ENCODE measurements at regions not wholly inside any gene's neighbourhood (a gene's known extent, or its start where the extent isn't known, plus 50 kb on each side); places are given as distances from the start of the nearest gene placed in this dataset.

GRCh38 chr5:67371924-67372323 is 175.3 kb upstream of the CD180 start:
- Histone ChIP-seq H3K27me3 (no peaks in the 10 kb centered on the region), H3K4me3 (no peak overlapping the region), H3K4me1 (no peaks in the 10 kb centered on the region), H3K36me3 (no peaks in the 10 kb centered on the region), H3K27ac (no peak overlapping the region), H3K9me3 (no peaks in the 10 kb centered on the region)
- no peak for DNase-seq (ENCODE audit: low spot score in 2 of 2)
- TF ChIP-seq EP300 (IDR thresholded peaks at IDR 0.05) (no peak), POLR2A (IDR thresholded peaks at IDR 0.05) (no peak)
- TF ChIP-seq, protein P1, sequence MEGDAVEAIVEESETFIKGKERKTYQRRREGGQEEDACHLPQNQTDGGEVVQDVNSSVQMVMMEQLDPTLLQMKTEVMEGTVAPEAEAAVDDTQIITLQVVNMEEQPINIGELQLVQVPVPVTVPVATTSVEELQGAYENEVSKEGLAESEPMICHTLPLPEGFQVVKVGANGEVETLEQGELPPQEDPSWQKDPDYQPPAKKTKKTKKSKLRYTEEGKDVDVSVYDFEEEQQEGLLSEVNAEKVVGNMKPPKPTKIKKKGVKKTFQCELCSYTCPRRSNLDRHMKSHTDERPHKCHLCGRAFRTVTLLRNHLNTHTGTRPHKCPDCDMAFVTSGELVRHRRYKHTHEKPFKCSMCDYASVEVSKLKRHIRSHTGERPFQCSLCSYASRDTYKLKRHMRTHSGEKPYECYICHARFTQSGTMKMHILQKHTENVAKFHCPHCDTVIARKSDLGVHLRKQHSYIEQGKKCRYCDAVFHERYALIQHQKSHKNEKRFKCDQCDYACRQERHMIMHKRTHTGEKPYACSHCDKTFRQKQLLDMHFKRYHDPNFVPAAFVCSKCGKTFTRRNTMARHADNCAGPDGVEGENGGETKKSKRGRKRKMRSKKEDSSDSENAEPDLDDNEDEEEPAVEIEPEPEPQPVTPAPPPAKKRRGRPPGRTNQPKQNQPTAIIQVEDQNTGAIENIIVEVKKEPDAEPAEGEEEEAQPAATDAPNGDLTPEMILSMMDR (IDR thresholded peaks at IDR 0.05): no peak
- 41 to 49% methylated on average over 1 of the region's 1 CpG for WGBS, 2 donors

DNA sequence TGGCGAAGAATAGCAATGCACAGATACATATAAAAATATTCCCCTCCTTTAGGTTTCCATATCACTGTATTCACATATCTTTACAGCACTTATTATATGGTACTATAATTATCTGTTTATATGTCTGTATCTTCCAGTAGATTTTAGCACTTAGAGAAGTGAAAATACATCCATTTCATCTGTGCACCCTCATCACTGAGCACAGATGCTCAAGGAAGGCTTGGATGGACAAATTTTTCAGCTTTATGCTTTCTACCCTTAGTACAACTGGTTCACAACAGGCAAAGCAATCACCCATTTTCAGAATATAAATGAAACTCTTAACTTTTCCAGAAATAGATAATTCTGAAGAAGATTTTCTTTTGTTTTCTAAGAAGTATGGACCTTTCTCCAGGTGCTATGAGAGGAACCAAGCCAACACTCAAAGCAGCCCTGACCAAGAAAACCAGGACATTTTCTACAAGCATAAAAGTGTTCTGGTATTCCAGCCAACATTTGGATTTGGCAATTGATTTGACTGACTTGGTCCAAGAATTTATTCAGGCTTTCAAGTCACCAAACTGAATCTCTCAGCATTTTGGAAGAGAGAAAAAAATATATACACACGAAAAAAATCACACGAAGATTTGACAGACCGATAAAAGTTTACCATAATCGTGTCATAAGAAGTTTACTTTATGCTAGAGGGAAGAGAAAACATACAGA is 170.2 kb upstream of the CD180 start:
- Histone ChIP-seq H3K4me3 (no peak overlapping the region), H3K9me3 (no peaks in the 10 kb centered on the region), H3K27me3 (no peaks in the 10 kb centered on the region), H3K36me3 (no peaks in the 10 kb centered on the region), H3K4me1 (peaks cover 0 to 4% (median 0%) of the 10 kb centered on the region in 4 donors), H3K27ac (no peak overlapping the region)
- TF ChIP-seq, protein P1 (IDR thresholded peaks at IDR 0.05): no peak
- TF ChIP-seq POLR2A (IDR thresholded peaks at IDR 0.05): no peak
- no peak for TF ChIP-seq EP300 (IDR thresholded peaks at IDR 0.05)
- no peak for DNase-seq (ENCODE audit: low spot score in 2 of 2)
- WGBS, 2 donors: 90 to 96% methylated on average over 5 of the region's 5 CpGs

DNA sequence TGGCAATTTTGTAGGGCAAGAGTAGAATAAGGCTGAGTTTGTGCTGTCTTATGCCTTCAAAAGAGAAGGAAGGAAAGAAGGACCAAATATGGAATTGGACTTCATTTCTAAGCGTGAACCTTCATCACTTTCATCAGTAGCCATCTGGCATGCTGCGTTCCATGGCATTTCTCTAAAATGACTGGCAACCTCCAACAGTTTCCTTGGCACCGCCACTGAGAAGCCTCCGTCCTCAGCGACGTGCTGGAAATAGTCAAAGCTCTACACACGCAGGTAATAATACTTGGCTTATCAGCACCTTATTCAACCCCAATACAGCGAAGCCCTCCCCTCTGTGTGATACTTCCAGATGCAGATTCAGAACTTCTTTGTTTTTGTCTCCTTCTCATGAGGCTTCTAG is 169.7 kb upstream of the CD180 start:
- DNase-seq (ENCODE audit: low spot score in 2 of 2): no peak
- no peaks in the 10 kb centered on the region for H3K36me3 ChIP-seq
- H3K9me3 ChIP-seq: no peaks in the 10 kb centered on the region
- WGBS, 2 donors: 95 to 98% methylated on average over 8 of the region's 8 CpGs
- no peak overlapping the region for H3K4me3 ChIP-seq
- peaks cover 0 to 4% (median 0%) of the 10 kb centered on the region in 4 donors for H3K4me1 ChIP-seq
- no peaks in the 10 kb centered on the region for H3K27me3 ChIP-seq
- no peak overlapping the region for H3K27ac ChIP-seq
- TF ChIP-seq, protein P1 (IDR thresholded peaks at IDR 0.05): no peak
- no peak for TF ChIP-seq POLR2A (IDR thresholded peaks at IDR 0.05)
- no peak for TF ChIP-seq EP300 (IDR thresholded peaks at IDR 0.05)

GRCh38 chr5:67364381-67364970 is 167.9 kb upstream of the CD180 start:
- Histone ChIP-seq H3K36me3 (no peaks in the 10 kb centered on the region), H3K27me3 (no peaks in the 10 kb centered on the region), H3K9me3 (no peaks in the 10 kb centered on the region), H3K4me1 (peaks cover 0 to 10% (median 0%) of the 10 kb centered on the region in 4 donors), H3K4me3 (no peak overlapping the region), H3K27ac (no peak overlapping the region)
- 78 to 83% methylated on average over 3 of the region's 3 CpGs for WGBS, 2 donors
- no peak for TF ChIP-seq POLR2A (IDR thresholded peaks at IDR 0.05)
- TF ChIP-seq, protein P1 (IDR thresholded peaks at IDR 0.05): no peak
- TF ChIP-seq EP300 (IDR thresholded peaks at IDR 0.05): no peak
- DNase-seq (ENCODE audit: low spot score in 2 of 2): no peak

DNA sequence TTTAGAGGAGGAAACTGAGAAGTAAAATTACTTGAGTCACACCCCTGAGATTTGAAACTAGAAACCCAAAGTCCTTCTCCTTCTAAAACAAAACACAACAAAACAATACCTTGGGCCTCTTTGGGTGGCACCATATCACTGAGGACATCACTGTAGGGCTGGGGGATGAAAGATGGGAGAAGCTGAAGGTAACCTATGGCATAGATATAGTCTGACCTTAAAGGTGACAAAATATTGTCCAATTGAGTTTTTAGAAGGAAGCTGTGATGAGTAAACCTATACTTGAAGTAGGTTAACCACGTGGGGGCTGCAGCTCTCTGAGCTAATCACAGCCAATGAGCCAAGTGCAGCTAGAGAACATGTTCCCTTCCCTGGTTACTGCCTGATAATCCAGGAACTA is 167.4 kb upstream of the CD180 start:
- H3K36me3 ChIP-seq: no peaks in the 10 kb centered on the region
- peaks cover 0 to 10% (median 0%) of the 10 kb centered on the region in 4 donors for H3K4me1 ChIP-seq
- no peak overlapping the region for H3K4me3 ChIP-seq
- H3K27me3 ChIP-seq: no peaks in the 10 kb centered on the region
- H3K9me3 ChIP-seq: no peaks in the 10 kb centered on the region
- H3K27ac ChIP-seq: no peak overlapping the region
- TF ChIP-seq, protein P1 (IDR thresholded peaks at IDR 0.05): no peak
- TF ChIP-seq EP300 (IDR thresholded peaks at IDR 0.05) (no peak), POLR2A (IDR thresholded peaks at IDR 0.05) (no peak)
- 78 to 95% methylated on average over 1 of the region's 1 CpG for WGBS, 2 donors
- DNase-seq (ENCODE audit: low spot score in 2 of 2): no peak

Data from tibial nerve (tissue), 4 donors.